B cell (primary cell): ENCODE measurements at regions not wholly inside any gene's neighbourhood (a gene's known extent, or its start where the extent isn't known, plus 50 kb on each side); places are given as distances from the start of the nearest gene placed in this dataset.

Experiments used
- EZH2 ChIP-seq: IDR thresholded peaks from 2 replicates; pipeline ENCODE4 v1.6.1; 2012; ENCODE audit warnings: borderline replicate concordance, low read depth, mild to moderate bottlenecking, moderate library complexity, low read length; ENCODE audit not compliant: insufficient read depth, poor library complexity, severe bottlenecking
- TF ChIP-seq, protein P1 (sequence below): fragments of 200-600 bp; IDR thresholded peaks from one replicate; pipeline ENCODE4 v1.8.0; 2022; ENCODE audit warnings: antibody characterized with exemption, mild to moderate bottlenecking

DNA sequence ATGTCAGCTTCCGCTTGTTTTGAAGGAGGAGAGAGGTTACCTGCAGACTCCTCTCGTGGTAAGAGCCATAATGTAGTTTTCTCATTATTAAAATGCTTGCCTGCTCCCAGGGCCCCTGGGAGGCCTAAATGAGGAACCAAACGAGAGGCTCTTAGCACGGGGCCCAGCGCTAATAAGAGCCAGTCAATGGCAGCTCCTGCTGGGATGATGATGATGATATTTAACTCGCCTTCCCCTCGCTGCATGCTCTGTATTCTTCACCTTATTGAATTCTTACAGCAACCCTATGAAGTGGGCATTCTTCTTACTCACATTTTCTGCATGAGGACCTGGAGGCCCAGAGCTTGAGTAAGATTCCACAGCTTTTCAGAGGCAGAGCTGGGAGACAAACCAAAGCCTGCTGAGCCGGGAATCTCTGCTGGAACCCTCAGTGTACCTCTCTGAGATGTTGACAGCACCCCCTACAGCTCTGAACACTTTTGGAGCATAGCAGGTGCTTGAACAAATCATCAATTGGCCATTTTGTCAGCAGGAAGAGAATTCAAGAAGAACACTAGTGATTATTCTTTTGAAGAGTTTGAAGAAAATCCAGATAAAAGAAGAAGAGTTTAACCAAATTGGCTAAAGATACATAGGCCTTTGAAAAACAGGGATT lies 93.1 kb upstream of the HABP2 start:
- TF ChIP-seq, protein P1, sequence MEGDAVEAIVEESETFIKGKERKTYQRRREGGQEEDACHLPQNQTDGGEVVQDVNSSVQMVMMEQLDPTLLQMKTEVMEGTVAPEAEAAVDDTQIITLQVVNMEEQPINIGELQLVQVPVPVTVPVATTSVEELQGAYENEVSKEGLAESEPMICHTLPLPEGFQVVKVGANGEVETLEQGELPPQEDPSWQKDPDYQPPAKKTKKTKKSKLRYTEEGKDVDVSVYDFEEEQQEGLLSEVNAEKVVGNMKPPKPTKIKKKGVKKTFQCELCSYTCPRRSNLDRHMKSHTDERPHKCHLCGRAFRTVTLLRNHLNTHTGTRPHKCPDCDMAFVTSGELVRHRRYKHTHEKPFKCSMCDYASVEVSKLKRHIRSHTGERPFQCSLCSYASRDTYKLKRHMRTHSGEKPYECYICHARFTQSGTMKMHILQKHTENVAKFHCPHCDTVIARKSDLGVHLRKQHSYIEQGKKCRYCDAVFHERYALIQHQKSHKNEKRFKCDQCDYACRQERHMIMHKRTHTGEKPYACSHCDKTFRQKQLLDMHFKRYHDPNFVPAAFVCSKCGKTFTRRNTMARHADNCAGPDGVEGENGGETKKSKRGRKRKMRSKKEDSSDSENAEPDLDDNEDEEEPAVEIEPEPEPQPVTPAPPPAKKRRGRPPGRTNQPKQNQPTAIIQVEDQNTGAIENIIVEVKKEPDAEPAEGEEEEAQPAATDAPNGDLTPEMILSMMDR: no peak
- no peak for TF ChIP-seq EZH2
